HEK293 (cell line): ENCODE measurements at regions not wholly inside any gene's neighbourhood (a gene's known extent, or its start where the extent isn't known, plus 50 kb on each side); places are given as distances from the start of the nearest gene placed in this dataset.

Source experiments
- CTCF ChIA-PET: fragments of 350-600 bp; formaldehyde crosslinking; extraction: SDS; loops from one replicate; lab custom pipeline; 2021; ENCODE audit warnings: antibody characterized with exemption; lab: Yijun Ruan, JAX
- POLR2A ChIA-PET: fragments of 300-600 bp; formaldehyde crosslinking; extraction: SDS; loops from one replicate; lab custom pipeline; 2020; ENCODE audit warnings: antibody characterized with exemption, inconsistent platforms; lab: Yijun Ruan, JAX
- H3K27ac ChIP-seq: fragments of 200-500 bp; sonication (Bioruptor generic); 2 replicates; pipeline ENCODE4 v1.5.1; 2014; ENCODE audit warnings: low read depth, low read length, control low read depth, inconsistent platforms; ENCODE audit errors: extremely low read depth
- H3K36me3 ChIP-seq, 2 experiments: fragments of 200-500 bp in 1 of 2; sonication (Bioruptor generic) in 1 of 2; 1 replicate in 1 of 2; 2 replicates in 1 of 2; pipeline ENCODE4 v1.5.1; 2014 to 2017; ENCODE audit warnings: inconsistent platforms in 2 of 2, low read length in 2 of 2; ENCODE audit not compliant: control insufficient read depth in 2 of 2, insufficient read depth in 1 of 2
- H3K4me1 ChIP-seq: fragments of 200-500 bp; sonication (Bioruptor generic); 2 replicates; pipeline ENCODE4 v1.5.1; 2014; ENCODE audit warnings: mild to moderate bottlenecking, low read length, inconsistent platforms; ENCODE audit not compliant: control insufficient read depth, insufficient read depth
- H3K4me3 ChIP-seq: 2 replicates; pipeline ENCODE4 v1.5.1; 2011; ENCODE audit warnings: low read depth, mild to moderate bottlenecking, control low read depth, low read length, moderate library complexity
- H3K9me3 ChIP-seq: fragments of 200-500 bp; sonication (Bioruptor generic); 2 replicates; pipeline ENCODE4 v1.5.1; 2014; ENCODE audit warnings: low read depth, low read length, inconsistent platforms; ENCODE audit not compliant: control insufficient read depth, insufficient read depth
- IKZF3 ChIP-seq: fragments of 450-650 bp; IDR thresholded peaks from 2 replicates; pipeline ENCODE4 v1.5.0; 2018; ENCODE audit warnings: missing biosample characterization, mild to moderate bottlenecking, missing genetic modification characterization, moderate library complexity
- PRDM6 ChIP-seq: fragments of 450-650 bp; formaldehyde crosslinking; IDR thresholded peaks from 2 replicates; pipeline ENCODE4 v1.5.1; 2017; ENCODE audit warnings: missing biosample characterization, missing genetic modification characterization
- SCRT2 ChIP-seq: fragments of 450-650 bp; formaldehyde crosslinking; IDR thresholded peaks from 2 replicates; pipeline ENCODE4 v1.5.1; 2016; ENCODE audit warnings: missing biosample characterization, missing genetic modification characterization
- SP3 ChIP-seq: fragments of 450-650 bp; formaldehyde crosslinking; IDR thresholded peaks from 2 replicates; pipeline ENCODE4 v1.5.1; 2016; ENCODE audit warnings: missing biosample characterization, missing genetic modification characterization
- TCF7L2 ChIP-seq: IDR thresholded peaks from 2 replicates; pipeline ENCODE4 v1.6.1; 2011; ENCODE audit warnings: low read depth, mild to moderate bottlenecking, inconsistent platforms, low read length, moderate library complexity, borderline replicate concordance
- ZFP69B ChIP-seq: fragments of 450-650 bp; formaldehyde crosslinking; IDR thresholded peaks from 2 replicates; pipeline ENCODE4 v1.5.1; 2016; ENCODE audit warnings: missing biosample characterization, missing genetic modification characterization
- ZNF112 ChIP-seq: fragments of 450-650 bp; formaldehyde crosslinking; IDR thresholded peaks from 2 replicates; pipeline ENCODE4 v1.5.0; 2017; ENCODE audit warnings: missing biosample characterization, missing genetic modification characterization
- ZNF266 ChIP-seq: fragments of 450-650 bp; formaldehyde crosslinking; IDR thresholded peaks from 2 replicates; pipeline ENCODE4 v1.5.1; 2016; ENCODE audit warnings: missing biosample characterization, missing genetic modification characterization, low read depth
- ZNF433 ChIP-seq: fragments of 450-650 bp; formaldehyde crosslinking; IDR thresholded peaks from 2 replicates; pipeline ENCODE4 v1.5.1; 2016; ENCODE audit warnings: missing biosample characterization, missing genetic modification characterization, low read depth
- ZNF449 ChIP-seq: fragments of 450-650 bp; formaldehyde crosslinking; IDR thresholded peaks from 2 replicates; pipeline ENCODE4 v1.5.1; 2017; ENCODE audit warnings: missing biosample characterization, mild to moderate bottlenecking, missing genetic modification characterization, moderate library complexity
- ZNF48 ChIP-seq: fragments of 450-650 bp; formaldehyde crosslinking; IDR thresholded peaks from 2 replicates; pipeline ENCODE4 v1.5.1; 2016; ENCODE audit warnings: missing biosample characterization, missing genetic modification characterization
- ZNF530 ChIP-seq: fragments of 450-650 bp; formaldehyde crosslinking; IDR thresholded peaks from 2 replicates; pipeline ENCODE4 v1.5.1; 2016; ENCODE audit warnings: low read depth, missing biosample characterization, missing genetic modification characterization
- ZNF548 ChIP-seq: fragments of 450-650 bp; formaldehyde crosslinking; IDR thresholded peaks from 2 replicates; pipeline ENCODE4 v1.5.1; 2016; ENCODE audit warnings: missing biosample characterization, missing genetic modification characterization
- ZNF610 ChIP-seq: fragments of 450-650 bp; formaldehyde crosslinking; IDR thresholded peaks from 2 replicates; pipeline ENCODE4 v1.5.1; 2016; ENCODE audit warnings: missing biosample characterization, missing genetic modification characterization, borderline replicate concordance
- ZNF777 ChIP-seq: fragments of 450-650 bp; formaldehyde crosslinking; IDR thresholded peaks from 2 replicates; pipeline ENCODE4 v1.5.1; 2017; ENCODE audit warnings: missing biosample characterization, missing genetic modification characterization, borderline replicate concordance
- ZSCAN4 ChIP-seq: fragments of 450-650 bp; formaldehyde crosslinking; IDR thresholded peaks from 2 replicates; pipeline ENCODE4 v1.5.1; 2017; ENCODE audit warnings: missing biosample characterization, missing genetic modification characterization

- TF ChIP-seq ZNF449 = no peak
- no peak for TF ChIP-seq SP3 (tag by site-specific recombination)
- TF ChIP-seq ZNF48 = no peak
- TF ChIP-seq ZNF548 (tag by site-specific recombination) = no peak
- TF ChIP-seq TCF7L2 = no peak
- TF ChIP-seq ZFP69B (tag by site-specific recombination) = no peak
- no peak for TF ChIP-seq IKZF3 (tag by site-specific recombination)
- no peak for TF ChIP-seq SCRT2 (tag by site-specific recombination)
These were observed 141.2 kb upstream of the ZFHX3 start (continued) for GRCh38 chr16:73189136-73189535.

GRCh38 chr16:73186752-73187601 lies 139.0 kb upstream of the ZFHX3 start:
- ChIA-PET CTCF (interaction anchor here (0.7 kb wide), 1 partner anchor 354 kb away, joined by 3 read pairs; no protein-coding TSS in a partner anchor), POLR2A (no interaction called here)
- H3K27ac ChIP-seq = no peak overlapping the region; the same call in 1 of the 2 replicates
- H3K36me3 ChIP-seq = no peaks in the 10 kb centered on the region
- no peak for TF ChIP-seq ZNF112 (tag by site-specific recombination)
- TF ChIP-seq PRDM6 (tag by site-specific recombination) = peak; percentile 35; the same call in 1 of the 2 replicates
- no peak for TF ChIP-seq ZNF530 (tag by site-specific recombination)
- TF ChIP-seq ZSCAN4 (tag by site-specific recombination) = no peak
- H3K4me3 ChIP-seq = no peak overlapping the region
- no peaks in the 10 kb centered on the region for H3K9me3 ChIP-seq
- H3K4me1 ChIP-seq = peaks cover 7% of the 10 kb centered on the region; the same call in 1 of the 2 replicates

GRCh38 chr16:73185737-73186136 lies 137.8 kb upstream of the ZFHX3 start:
- Histone ChIP-seq H3K4me3 (no peak overlapping the region), H3K27ac (no peak overlapping the region), H3K36me3 (no peaks in the 10 kb centered on the region), H3K9me3 (no peaks in the 10 kb centered on the region), H3K4me1 (peaks cover 7% of the 10 kb centered on the region; the same call in 1 of the 2 replicates)
- CTCF ChIA-PET = interaction anchor here (0.6 to 1.2 kb wide), 2 partner anchors 9 to 137 kb away, joined by 5 to 10 read pairs; no protein-coding TSS in a partner anchor
- POLR2A ChIA-PET = no interaction called here
- TF ChIP-seq ZNF610 (tag by site-specific recombination) (peak; percentile 98), ZNF433 (no peak)

GRCh38 chr16:73183611-73184092 lies 135.7 kb upstream of the ZFHX3 start:
- POLR2A ChIA-PET = no interaction called here
- H3K4me1 ChIP-seq = peaks cover 17% of the 10 kb centered on the region
- H3K36me3 ChIP-seq = no peaks in the 10 kb centered on the region
- H3K4me3 ChIP-seq = no peak overlapping the region
- CTCF ChIA-PET = no interaction called here
- no peaks in the 10 kb centered on the region for H3K9me3 ChIP-seq
- TF ChIP-seq TCF7L2 (no peak), ZNF266 (tag by site-specific recombination) (no peak), ZNF777 (tag by site-specific recombination) (no peak), SCRT2 (tag by site-specific recombination) (no peak)
- H3K27ac ChIP-seq = no peak overlapping the region
